PC-3 (cell line): ENCODE measurements at regions not wholly inside any gene's neighbourhood (a gene's known extent, or its start where the extent isn't known, plus 50 kb on each side); places are given as distances from the start of the nearest gene placed in this dataset.
"Not testable (repeated sequence)": the region's sequence is repeated elsewhere in the genome, so short reads cannot be mapped to it uniquely, and the experiment has no call there.

Source experiments
- ATAC-seq: fragments of 200-7000 bp; cut with Tn5 transposase; 2 replicates; pipeline ENCODE4 v1.9.1; 2020; ENCODE audit warnings: mild to moderate bottlenecking, moderate library complexity
- BruUV-seq: library from RNA; stranded (reverse); fragments of 400-500 nt; replicated peaks from 2 replicates; lab custom pipeline; 2021; lab: Mats Ljungman, UMichigan
- CTCF ChIA-PET: fragments of 300-600 bp; sonication (Branson Sonifier 250); formaldehyde crosslinking; loops from one replicate; lab custom pipeline; 2022; ENCODE audit warnings: antibody characterized with exemption; lab: Charles Lee
- POLR2A ChIA-PET: fragments of 300-600 bp; sonication (Branson Sonifier 250); formaldehyde crosslinking; loops from one replicate; lab custom pipeline; 2022; ENCODE audit warnings: antibody characterized with exemption; ENCODE audit not compliant: unreplicated experiment; lab: Charles Lee
- DNase-seq: peaks from one replicate; pipeline ENCODE4 v3.0.0-alpha.2; 2015
- H2AFZ ChIP-seq: fragments of 300-600 bp; sonication (generic); 2 replicates; pipeline ENCODE4 v1.6.0; 2016; ENCODE audit warnings: antibody characterized with exemption, low read length
- H3F3A ChIP-seq: fragments of 300-600 bp; sonication (generic); one replicate; pipeline ENCODE4 v1.6.0; 2017; ENCODE audit warnings: antibody characterized with exemption, low read length, control low read depth, mild to moderate bottlenecking; ENCODE audit not compliant: unreplicated experiment
- H3K27ac ChIP-seq: fragments of 300-600 bp; sonication (generic); 2 replicates; pipeline ENCODE4 v1.5.1; 2016; ENCODE audit warnings: mild to moderate bottlenecking, low read length
- H3K27me3 ChIP-seq: fragments of 300-600 bp; sonication (generic); 2 replicates; pipeline ENCODE4 v1.6.1; 2016; ENCODE audit warnings: low read length, mixed read lengths
- H3K36me3 ChIP-seq: fragments of 300-600 bp; sonication (generic); 2 replicates; pipeline ENCODE4 v1.6.1; 2016; ENCODE audit warnings: low read depth, mixed run types, low read length, mixed read lengths
- H3K4me1 ChIP-seq: fragments of 300-600 bp; sonication (generic); 2 replicates; pipeline ENCODE4 v1.5.1; 2016; ENCODE audit warnings: low read length; ENCODE audit not compliant: insufficient read depth
- H3K4me2 ChIP-seq: fragments of 300-600 bp; sonication (generic); 2 replicates; pipeline ENCODE4 v1.6.0; 2016; ENCODE audit warnings: low read length
- H3K4me3 ChIP-seq: fragments of 300-600 bp; sonication (generic); 2 replicates; pipeline ENCODE4 v1.5.1; 2016; ENCODE audit warnings: mild to moderate bottlenecking, low read length, mixed read lengths
- H3K79me2 ChIP-seq: fragments of 300-600 bp; sonication (generic); 2 replicates; pipeline ENCODE4 v1.6.1; 2017; ENCODE audit warnings: low read length, mixed read lengths
- H3K9ac ChIP-seq: fragments of 300-600 bp; sonication (generic); 2 replicates; pipeline ENCODE4 v1.6.0; 2016; ENCODE audit warnings: mild to moderate bottlenecking, low read length
- H3K9me2 ChIP-seq: fragments of 300-600 bp; sonication (generic); replicated peaks from 2 replicates; pipeline ENCODE4 v1.6.1; 2016; ENCODE audit warnings: mixed run types, low read length, mixed read lengths
- H3K9me3 ChIP-seq: fragments of 300-600 bp; sonication (generic); 2 replicates; pipeline ENCODE4 v1.6.1; 2016; ENCODE audit warnings: low read length, mixed read lengths
- H4K20me1 ChIP-seq: fragments of 300-600 bp; sonication (generic); 2 replicates; pipeline ENCODE4 v1.6.1; 2016; ENCODE audit warnings: low read length, mixed read lengths
- CTCF ChIP-seq: fragments of 300-600 bp; sonication (generic); conservative IDR thresholded peaks from 2 replicates; pipeline ENCODE4 v1.5.1; 2017; ENCODE audit warnings: antibody characterized with exemption, low read depth, mild to moderate bottlenecking, low read length
- EZH2 ChIP-seq: fragments of 300-600 bp; sonication (generic); IDR thresholded peaks from one replicate; pipeline ENCODE4 v1.6.1; 2017; ENCODE audit warnings: antibody characterized with exemption, mild to moderate bottlenecking, low read length; ENCODE audit not compliant: unreplicated experiment
- EZH2phosphoT487 ChIP-seq: fragments of 300-600 bp; sonication (generic); IDR thresholded peaks from 2 replicates; pipeline ENCODE4 v1.6.1; 2018; ENCODE audit warnings: mild to moderate bottlenecking, antibody characterized with exemption, low read length, borderline replicate concordance
- intact Hi-C: fragments of 100-400 bp; cut with micrococcal nuclease; formaldehyde crosslinking; loops from 2 replicates; pipeline ENCODE4 v1.9.0; 2023

GRCh38 chr1:81729239-81729638 is 71.5 kb upstream of the ADGRL2 start:
- POLR2A ChIA-PET, result no interaction called here

GRCh38 chr1:81725823-81726222 is 74.9 kb upstream of the ADGRL2 start:
- intact Hi-C loops, result no loop called here
- ATAC-seq, result no peak
- Histone ChIP-seq H3K27me3 (no peaks in the 10 kb centered on the region), H3F3A (no peaks in the 10 kb centered on the region), H3K36me3 (no peaks in the 10 kb centered on the region), H3K9ac (no peak overlapping the region), H3K9me2 (no peaks in the 10 kb centered on the region), H4K20me1 (no peaks in the 10 kb centered on the region), H3K79me2 (no peaks in the 10 kb centered on the region), H3K27ac (no peak overlapping the region), H3K4me3 (no peak overlapping the region), H3K9me3 (no peaks in the 10 kb centered on the region), H2AFZ (no peak overlapping the region), H3K4me2 (no peak overlapping the region), H3K4me1 (peaks cover 8% of the 10 kb centered on the region)
- ChIA-PET POLR2A (no interaction called here), CTCF (no interaction called here)
- DNase-seq, result no peak
- no peak for TF ChIP-seq EZH2phosphoT487
- no peak for TF ChIP-seq CTCF
- no peak for TF ChIP-seq EZH2
- no TSS peak for BruUV-seq

More at GRCh38 chr1:81729239-81729638, 71.5 kb upstream of the ADGRL2 start:
- H3K4me1 ChIP-seq, result peaks cover 21% of the 10 kb centered on the region
- TF ChIP-seq EZH2phosphoT487, result no peak
- TF ChIP-seq CTCF, result no peak
- TF ChIP-seq EZH2, result no peak
- no peaks in the 10 kb centered on the region for H3K9me3 ChIP-seq
- no peak overlapping the region for H3K9ac ChIP-seq
- no TSS peak for BruUV-seq
- no peaks in the 10 kb centered on the region for H3K9me2 ChIP-seq
- no peaks in the 10 kb centered on the region for H4K20me1 ChIP-seq
- intact Hi-C loops, result no loop called here
- H3F3A ChIP-seq, result no peaks in the 10 kb centered on the region
- CTCF ChIA-PET, result no interaction called here
- no peak overlapping the region for H3K27ac ChIP-seq
- no peaks in the 10 kb centered on the region for H3K27me3 ChIP-seq
- no peak overlapping the region for H2AFZ ChIP-seq
- DNase-seq (no peak), ATAC-seq (no peak)
- H3K79me2 ChIP-seq, result no peaks in the 10 kb centered on the region
- H3K36me3 ChIP-seq, result no peaks in the 10 kb centered on the region
- no peak overlapping the region for H3K4me2 ChIP-seq
- H3K4me3 ChIP-seq, result no peak overlapping the region

GRCh38 chr1:81722631-81723328 is 78.0 kb upstream of the ADGRL2 start:
- H3K9me2 ChIP-seq, BruUV-seq, H3F3A ChIP-seq, H3K4me3 ChIP-seq, H3K4me2 ChIP-seq, CTCF ChIA-PET, POLR2A ChIA-PET, H3K27me3 ChIP-seq, H3K9ac ChIP-seq, H2AFZ ChIP-seq, H4K20me1 ChIP-seq, DNase-seq, ATAC-seq, intact Hi-C loops, H3K4me1 ChIP-seq, H3K79me2 ChIP-seq, H3K9me3 ChIP-seq, H3K27ac ChIP-seq, H3K36me3 ChIP-seq: not testable (repeated sequence)

- CTCF ChIA-PET, result not testable (repeated sequence)
Observed at GRCh38 chr1:81720256-81720655, 80.5 kb upstream of the ADGRL2 start.

More at GRCh38 chr1:81720256-81720655, 80.5 kb upstream of the ADGRL2 start:
- H2AFZ ChIP-seq, H4K20me1 ChIP-seq, H3K27ac ChIP-seq, H3K27me3 ChIP-seq, H3K9ac ChIP-seq, H3K9me3 ChIP-seq, H3K36me3 ChIP-seq, POLR2A ChIA-PET, BruUV-seq, H3K79me2 ChIP-seq, ATAC-seq, H3K9me2 ChIP-seq, H3K4me2 ChIP-seq, DNase-seq, H3K4me3 ChIP-seq, intact Hi-C loops, H3F3A ChIP-seq: not testable (repeated sequence)
- peaks cover 16% of the 10 kb centered on the region for H3K4me1 ChIP-seq
